Fibroblast of lung (primary cell): ENCODE measurements at regions not wholly inside any gene's neighbourhood (a gene's known extent, or its start where the extent isn't known, plus 50 kb on each side); places are given as distances from the start of the nearest gene placed in this dataset.

Experiments used
- CTCF ChIP-seq, 2 donors: IDR thresholded peaks in 1 of 2; conservative IDR thresholded peaks in 1 of 2; 1 replicate in 1 of 2; 2 replicates in 1 of 2; pipeline ENCODE4 v1.5.1; 2011 to 2012; ENCODE audit warnings: low read length in 2 of 2, control low read depth in 1 of 2, inconsistent platforms in 1 of 2, low read depth in 1 of 2, mild to moderate bottlenecking in 1 of 2
- EZH2 ChIP-seq: IDR thresholded peaks from 2 replicates; pipeline ENCODE4 v1.5.1; 2012; ENCODE audit warnings: low read length, control low read depth, mild to moderate bottlenecking; ENCODE audit errors: missing control alignments

DNA sequence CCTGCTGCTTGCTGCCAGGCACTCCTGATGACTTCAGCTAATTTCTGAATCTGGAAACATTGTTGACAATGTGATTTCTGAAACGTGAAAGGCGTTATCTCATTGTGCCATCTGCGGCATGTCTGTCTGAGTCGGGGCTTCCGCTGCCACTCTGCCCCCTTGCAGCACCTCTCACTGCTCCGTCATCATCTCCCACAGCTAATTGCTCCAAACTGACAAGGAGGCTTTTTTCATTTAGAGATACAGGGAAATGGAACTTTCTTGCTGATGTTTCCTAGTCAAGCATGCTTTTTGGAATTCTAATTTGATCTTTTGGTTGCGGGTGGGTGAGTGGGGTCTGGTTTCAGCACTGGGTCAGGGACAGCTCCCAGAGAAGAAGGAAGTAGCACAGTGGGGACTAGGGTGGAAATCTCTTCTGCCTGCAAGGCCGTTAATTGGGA lies 233.5 kb downstream of the DHX35 start:
- TF ChIP-seq CTCF (conservative IDR thresholded peaks at IDR 0.05 in 1 of 2, IDR thresholded peaks at IDR 0.05 in 1 of 2; ENCODE audit: low read depth in 1 of 2, low read length in 2 of 2) (no peak), EZH2 (no peak)
